ENCODE measurements at regions not wholly inside any gene's neighbourhood (a gene's known extent, or its start where the extent isn't known, plus 50 kb on each side); places are given as distances from the start of the nearest gene placed in this dataset.
A peak's percentile ranks its signal among the peaks of the same experiment; 100 is the strongest.
"Not testable (repeated sequence)": the region's sequence is repeated elsewhere in the genome, so short reads cannot be mapped to it uniquely, and the experiment has no call there.

DNA sequence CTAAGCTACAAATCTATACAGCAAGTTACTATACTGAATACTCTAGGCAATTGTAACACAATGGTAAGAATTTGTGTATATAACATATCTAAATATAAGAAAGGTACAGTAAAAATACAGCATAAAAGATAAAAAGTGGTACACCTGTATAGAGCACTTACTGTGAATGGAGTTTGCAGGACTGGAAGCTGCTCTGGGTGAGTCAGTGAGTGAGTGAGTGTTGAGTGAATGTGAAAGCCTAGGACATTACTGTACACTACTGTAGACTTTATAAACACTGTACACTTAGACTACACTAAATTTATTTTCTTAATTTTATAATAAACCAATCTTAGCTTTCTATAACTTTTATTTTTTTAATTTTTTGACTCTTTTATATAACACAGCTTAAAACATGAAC, 123.1 kb downstream of the ZMAT3 start:
- no peak overlapping the region for H3K4me3 ChIP-seq (ENCODE audit: low read depth, low read length)
- TF ChIP-seq, protein P1, sequence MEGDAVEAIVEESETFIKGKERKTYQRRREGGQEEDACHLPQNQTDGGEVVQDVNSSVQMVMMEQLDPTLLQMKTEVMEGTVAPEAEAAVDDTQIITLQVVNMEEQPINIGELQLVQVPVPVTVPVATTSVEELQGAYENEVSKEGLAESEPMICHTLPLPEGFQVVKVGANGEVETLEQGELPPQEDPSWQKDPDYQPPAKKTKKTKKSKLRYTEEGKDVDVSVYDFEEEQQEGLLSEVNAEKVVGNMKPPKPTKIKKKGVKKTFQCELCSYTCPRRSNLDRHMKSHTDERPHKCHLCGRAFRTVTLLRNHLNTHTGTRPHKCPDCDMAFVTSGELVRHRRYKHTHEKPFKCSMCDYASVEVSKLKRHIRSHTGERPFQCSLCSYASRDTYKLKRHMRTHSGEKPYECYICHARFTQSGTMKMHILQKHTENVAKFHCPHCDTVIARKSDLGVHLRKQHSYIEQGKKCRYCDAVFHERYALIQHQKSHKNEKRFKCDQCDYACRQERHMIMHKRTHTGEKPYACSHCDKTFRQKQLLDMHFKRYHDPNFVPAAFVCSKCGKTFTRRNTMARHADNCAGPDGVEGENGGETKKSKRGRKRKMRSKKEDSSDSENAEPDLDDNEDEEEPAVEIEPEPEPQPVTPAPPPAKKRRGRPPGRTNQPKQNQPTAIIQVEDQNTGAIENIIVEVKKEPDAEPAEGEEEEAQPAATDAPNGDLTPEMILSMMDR (IDR thresholded peaks at IDR 0.05; ENCODE audit: low read depth, low read length) = no peak

DNA sequence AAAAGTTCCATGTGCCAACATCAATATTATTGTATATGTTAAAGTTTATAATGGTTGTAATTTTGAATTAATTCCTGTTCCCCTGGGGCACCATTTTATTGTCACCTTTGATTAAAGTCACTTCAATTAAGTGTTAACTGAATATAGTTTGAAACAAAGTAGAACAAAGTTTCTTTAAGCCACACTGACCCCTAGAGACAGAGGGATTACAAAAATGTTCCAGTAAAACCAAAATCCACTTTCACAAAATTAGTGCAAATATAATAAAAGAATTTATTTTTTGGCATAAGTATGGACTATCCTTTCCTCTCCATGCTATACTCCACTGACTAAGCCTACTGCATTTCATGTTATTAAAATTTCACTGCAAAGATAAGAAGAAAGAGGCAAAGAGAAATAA, 123.9 kb downstream of the ZMAT3 start:
- TF ChIP-seq, protein P1 (IDR thresholded peaks at IDR 0.05; ENCODE audit: low read depth, low read length) = no peak
- no peak overlapping the region for H3K4me3 ChIP-seq (ENCODE audit: low read depth, low read length)

DNA sequence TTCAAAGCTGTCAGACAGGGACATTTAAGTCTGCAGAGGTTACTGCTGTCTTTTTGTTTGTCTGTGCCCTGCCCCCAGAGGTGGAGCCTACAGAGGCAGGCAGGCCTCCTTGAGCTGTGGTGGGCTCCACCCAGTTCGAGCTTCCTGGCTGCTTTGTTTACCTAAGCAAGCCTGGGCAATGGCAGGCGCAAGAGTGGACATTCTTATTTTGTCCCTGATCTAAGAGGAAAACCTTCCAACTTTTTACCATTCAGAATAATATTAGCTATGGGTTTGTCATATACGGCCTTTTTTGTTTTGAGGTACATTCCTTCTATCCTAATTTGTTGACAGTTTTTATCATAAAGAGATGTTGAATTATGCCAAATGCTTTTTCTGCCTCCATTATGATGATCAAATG, 129.3 kb downstream of the ZMAT3 start:
- H3K4me3 ChIP-seq (ENCODE audit: low read depth, low read length) = not testable (repeated sequence)

DNA sequence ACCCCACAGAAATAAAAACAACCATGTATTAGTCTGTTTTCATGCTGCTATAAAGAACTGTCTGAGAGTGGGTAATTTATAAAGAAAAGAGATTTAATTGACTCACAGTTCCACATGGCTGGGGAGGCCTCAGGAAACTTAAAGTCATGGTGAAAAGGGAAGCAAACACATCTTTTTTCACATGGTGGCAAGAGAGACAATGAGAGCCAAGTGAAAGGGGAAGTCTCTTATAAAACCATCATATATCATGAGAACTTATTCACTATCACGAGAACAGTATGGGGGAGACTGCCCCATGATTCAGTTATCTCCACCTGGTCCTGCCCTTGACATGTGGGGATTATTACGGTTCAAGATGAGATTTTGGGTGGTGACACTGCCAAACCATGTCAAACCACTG, 141.5 kb downstream of the ZMAT3 start:
- TF ChIP-seq, protein P1 (IDR thresholded peaks at IDR 0.05; ENCODE audit: low read depth, low read length) = no peak
- H3K4me3 ChIP-seq (ENCODE audit: low read depth, low read length) = no peak overlapping the region

DNA sequence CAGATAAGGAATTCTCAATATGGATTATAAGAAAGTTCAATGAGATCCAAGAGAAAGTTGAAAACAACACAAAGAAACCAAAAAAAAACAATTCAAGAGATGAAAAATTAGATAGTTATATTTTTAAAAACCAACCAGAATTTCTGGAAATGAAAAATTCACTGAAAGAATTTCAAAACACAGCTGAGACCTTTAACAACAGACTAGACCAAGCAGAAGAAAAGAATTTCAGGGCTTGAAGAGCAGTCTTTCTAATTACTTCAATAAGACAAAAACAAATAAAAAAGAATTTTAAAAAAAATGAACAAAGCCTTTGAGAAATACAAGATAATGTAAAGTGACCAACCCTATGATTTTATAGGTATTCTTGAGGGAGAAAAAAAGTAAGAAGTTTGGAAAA, 155.4 kb downstream of the ZMAT3 start:
- H3K4me3 ChIP-seq (ENCODE audit: low read depth, low read length) = no peak overlapping the region
- TF ChIP-seq, protein P1 (IDR thresholded peaks at IDR 0.05; ENCODE audit: low read depth, low read length) = no peak

DNA sequence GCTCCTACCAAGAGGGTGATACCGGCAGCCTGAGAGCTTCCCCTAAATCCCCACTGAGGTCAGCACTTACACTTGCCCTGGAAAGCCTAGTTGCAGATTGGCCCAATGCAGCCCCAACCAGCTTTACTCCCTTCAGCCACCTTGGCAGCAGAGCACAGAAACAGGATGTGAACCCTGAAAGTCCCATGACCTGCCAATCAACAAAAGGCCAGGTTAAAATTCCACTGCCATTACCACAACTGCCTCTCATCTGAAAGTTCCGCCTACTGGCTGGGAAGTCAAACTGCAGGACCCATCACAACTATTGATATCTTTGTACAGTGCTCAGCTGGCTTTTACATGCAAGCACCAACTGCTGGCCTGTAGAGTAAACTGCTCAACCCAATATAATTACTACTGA, 156.2 kb downstream of the ZMAT3 start:
- TF ChIP-seq, protein P1 (IDR thresholded peaks at IDR 0.05; ENCODE audit: low read depth, low read length) = 0 out of 2 replicates have a peak, but pooled peaks have one; percentile 7

DNA sequence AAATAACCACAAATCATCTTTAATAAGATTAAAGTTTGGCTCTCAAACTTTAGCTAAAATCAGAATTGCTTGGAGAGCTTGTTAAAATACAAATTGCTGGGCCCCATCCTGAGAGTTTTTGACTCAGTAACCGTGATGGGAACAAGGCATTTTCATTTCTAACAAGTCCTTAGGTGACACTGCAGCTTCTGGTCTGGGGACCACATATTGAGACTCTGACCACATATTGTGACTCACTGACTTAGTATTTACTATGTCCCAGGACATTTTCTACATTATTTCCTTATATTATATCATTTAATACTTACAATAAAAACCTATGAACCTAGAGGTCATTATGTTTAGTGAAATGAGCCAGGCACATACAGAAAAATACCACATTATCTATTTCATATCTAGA, 164.5 kb downstream of the ZMAT3 start:
- H3K4me3 ChIP-seq (ENCODE audit: low read depth, low read length) = no peak overlapping the region
- TF ChIP-seq, protein P1 (IDR thresholded peaks at IDR 0.05; ENCODE audit: low read depth, low read length) = no peak

More for the DNA sequence above, 156.2 kb downstream of the ZMAT3 start:
- H3K4me3 ChIP-seq (ENCODE audit: low read depth, low read length) = no peak overlapping the region

DNA sequence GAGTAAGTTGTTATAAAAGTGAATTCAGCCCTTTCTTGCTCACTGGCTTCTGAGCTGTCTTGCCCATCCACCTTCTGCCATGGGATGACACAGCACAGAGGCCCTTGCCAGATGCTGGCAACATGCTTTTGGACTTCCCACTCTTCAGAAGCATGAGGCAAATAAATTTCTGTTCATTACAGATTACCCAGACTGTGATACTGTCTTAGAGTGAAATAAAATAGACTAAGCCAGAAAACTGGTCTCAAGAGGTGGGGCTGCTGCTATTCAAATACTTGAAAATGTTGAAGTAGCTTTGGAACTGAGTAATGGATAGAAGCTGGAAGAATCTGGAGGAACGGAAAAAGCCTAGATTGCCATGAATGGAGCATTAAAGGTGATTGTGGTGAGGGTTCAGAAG, 170.4 kb downstream of the ZMAT3 start:
- TF ChIP-seq, protein P1 (IDR thresholded peaks at IDR 0.05; ENCODE audit: low read depth, low read length) = no peak
- H3K4me3 ChIP-seq (ENCODE audit: low read depth, low read length) = no peak overlapping the region

Measured in WI38 (cell line).